Liver (tissue), 7 donors: ENCODE measurements at regions not wholly inside any gene's neighbourhood (a gene's known extent, or its start where the extent isn't known, plus 50 kb on each side); places are given as distances from the start of the nearest gene placed in this dataset.

Experiments used
- DNase-seq: peaks from one replicate; pipeline ENCODE4 v3.0.0-alpha.2; 2017; ENCODE audit warnings: low spot score
- H3K27ac ChIP-seq, 2 donors: one replicate each; pipeline ENCODE4 v1.7.0; 2013; ENCODE audit warnings: inconsistent platforms in 2 of 2, low read length in 2 of 2, control low read depth in 1 of 2, low read depth in 1 of 2, mild to moderate bottlenecking in 1 of 2
- H3K27me3 ChIP-seq, 4 donors: one replicate each; pipeline versions ENCODE4 v1.6.1 to v1.7.0; 2013; ENCODE audit warnings: low read length in 3 of 4, inconsistent platforms in 1 of 4, mild to moderate bottlenecking in 1 of 4, moderate library complexity in 1 of 4; ENCODE audit not compliant: control insufficient read depth in 4 of 4, insufficient read depth in 4 of 4
- H3K36me3 ChIP-seq, 4 donors: one replicate each; pipeline versions ENCODE4 v1.6.1 to v1.7.0; 2013; ENCODE audit warnings: low read length in 3 of 4, mild to moderate bottlenecking in 3 of 4, low read depth in 1 of 4, moderate library complexity in 1 of 4; ENCODE audit not compliant: control insufficient read depth in 4 of 4, insufficient read depth in 3 of 4
- H3K4me1 ChIP-seq, 4 donors: one replicate each; pipeline versions ENCODE4 v1.6.1 to v1.7.0; 2013; ENCODE audit warnings: low read length in 3 of 4, mild to moderate bottlenecking in 3 of 4, moderate library complexity in 1 of 4; ENCODE audit not compliant: control insufficient read depth in 4 of 4, insufficient read depth in 4 of 4
- H3K4me3 ChIP-seq, 3 donors: one replicate each; pipeline versions ENCODE4 v1.6.1 to v1.7.0; 2013; ENCODE audit warnings: low read length in 3 of 3, control low read depth in 1 of 3, low read depth in 1 of 3, mild to moderate bottlenecking in 1 of 3
- H3K9ac ChIP-seq, 2 donors: one replicate each; pipeline ENCODE4 v1.7.0; 2013; ENCODE audit warnings: low read length in 2 of 2, mild to moderate bottlenecking in 2 of 2, moderate library complexity in 2 of 2, control low read depth in 1 of 2, low read depth in 1 of 2
- H3K9me3 ChIP-seq, 4 donors: one replicate each; pipeline versions ENCODE4 v1.6.1 to v1.7.0; 2013; ENCODE audit warnings: low read length in 3 of 4; ENCODE audit not compliant: control insufficient read depth in 4 of 4
- EGR1 ChIP-seq, 2 donors: IDR thresholded peaks; 2 replicates each; pipeline ENCODE4 v1.6.1; 2016 to 2018; ENCODE audit warnings: antibody characterized with exemption in 2 of 2, low read depth in 2 of 2
- FOXA1 ChIP-seq: IDR thresholded peaks from 2 replicates; pipeline ENCODE4 v1.6.1; 2016; ENCODE audit warnings: antibody characterized with exemption
- FOXA2 ChIP-seq: IDR thresholded peaks from 2 replicates; pipeline ENCODE4 v1.6.1; 2016; ENCODE audit warnings: antibody characterized with exemption
- GABPA ChIP-seq, 2 donors: IDR thresholded peaks in 1 of 2; conservative IDR thresholded peaks in 1 of 2; 2 replicates each; pipeline ENCODE4 v1.6.1; 2016; ENCODE audit warnings: antibody characterized with exemption in 2 of 2, mild to moderate bottlenecking in 1 of 2, moderate library complexity in 1 of 2
- HNF4A ChIP-seq, 2 donors: conservative IDR thresholded peaks; 2 replicates each; pipeline ENCODE4 v1.6.1; 2016; ENCODE audit warnings: antibody characterized with exemption in 2 of 2, mild to moderate bottlenecking in 2 of 2
- HNF4G ChIP-seq: IDR thresholded peaks from 2 replicates; pipeline ENCODE4 v1.6.1; 2016; ENCODE audit warnings: antibody characterized with exemption
- JUND ChIP-seq, 2 donors: IDR thresholded peaks; 2 replicates each; pipeline ENCODE4 v1.6.1; 2016; ENCODE audit warnings: antibody characterized with exemption in 2 of 2
- NR2F2 ChIP-seq: IDR thresholded peaks from 2 replicates; pipeline ENCODE4 v1.6.1; 2016; ENCODE audit warnings: antibody characterized with exemption
- RXRA ChIP-seq, 2 donors: IDR thresholded peaks; 2 replicates each; pipeline ENCODE4 v1.6.1; 2017 to 2018; ENCODE audit warnings: antibody characterized with exemption in 2 of 2, mild to moderate bottlenecking in 1 of 2
- SP1 ChIP-seq: IDR thresholded peaks from 2 replicates; pipeline ENCODE4 v1.6.1; 2018; ENCODE audit warnings: antibody characterized with exemption, mild to moderate bottlenecking
- TAF1 ChIP-seq: conservative IDR thresholded peaks from 2 replicates; pipeline ENCODE4 v1.6.1; 2016; ENCODE audit warnings: antibody characterized with exemption, mild to moderate bottlenecking
- YY1 ChIP-seq: IDR thresholded peaks from 2 replicates; pipeline ENCODE4 v1.6.1; 2016; ENCODE audit warnings: antibody characterized with exemption, mild to moderate bottlenecking
- TF ChIP-seq, protein P1 (sequence below): IDR thresholded peaks from 2 replicates; pipeline ENCODE4 v1.6.1; 2016; ENCODE audit warnings: antibody characterized with exemption
- TF ChIP-seq, protein P2 (sequence below): fragments of 150-350 bp; IDR thresholded peaks from 2 replicates; pipeline ENCODE4 v1.5.1; 2017; ENCODE audit warnings: improper control_type of control experiment, low read depth, low read length; ENCODE audit not compliant: missing input control
- TF ChIP-seq, protein P3 (sequence below): IDR thresholded peaks from 2 replicates; pipeline ENCODE4 v1.6.1; 2016; ENCODE audit warnings: antibody characterized with exemption, mild to moderate bottlenecking
- TF ChIP-seq, protein P4 (sequence below): IDR thresholded peaks from 2 replicates; pipeline ENCODE4 v1.6.1; 2016; ENCODE audit warnings: antibody characterized with exemption
- TF ChIP-seq, protein P5 (sequence below): IDR thresholded peaks from 2 replicates; pipeline ENCODE4 v1.6.1; 2016; ENCODE audit warnings: antibody characterized with exemption
- donor health status: healthy.
- donor health status: healthy.
- donor health status: healthy.
- donor health status: healthy.

DNA sequence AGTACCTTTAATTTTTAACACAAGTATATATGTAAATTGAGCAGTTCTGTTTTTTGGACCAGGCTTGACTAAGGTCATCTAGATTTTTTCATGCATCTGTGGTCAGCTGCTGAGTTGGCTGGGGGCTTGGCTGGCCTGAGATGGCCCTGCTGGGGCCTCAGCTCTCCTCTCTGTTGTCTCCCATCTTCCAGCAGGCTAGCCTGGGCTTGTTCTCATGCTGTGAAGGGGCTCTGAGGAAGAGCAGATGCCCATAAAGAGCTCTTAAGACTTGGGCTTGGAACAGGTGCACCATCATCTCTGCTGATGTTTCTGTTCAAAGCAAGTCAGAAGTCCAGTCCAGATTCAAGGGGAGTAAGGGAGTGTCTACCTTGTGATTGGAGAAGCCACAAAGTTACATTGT is 51.2 kb upstream of the TNR start:
- TF ChIP-seq FOXA1 (no peak), NR2F2 (no peak), FOXA2 (no peak), RXRA (IDR thresholded peaks at IDR 0.05) (no peak), YY1 (no peak), HNF4G (no peak), HNF4A (conservative IDR thresholded peaks at IDR 0.05) (no peak)
- TF ChIP-seq, protein P1, sequence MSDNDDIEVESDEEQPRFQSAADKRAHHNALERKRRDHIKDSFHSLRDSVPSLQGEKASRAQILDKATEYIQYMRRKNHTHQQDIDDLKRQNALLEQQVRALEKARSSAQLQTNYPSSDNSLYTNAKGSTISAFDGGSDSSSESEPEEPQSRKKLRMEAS: no peak
- DNase-seq: no peak
- H3K9ac ChIP-seq: no peak overlapping the region
- H3K36me3 ChIP-seq: no peaks in the 10 kb centered on the region
- H3K27ac ChIP-seq: no peak overlapping the region
- H3K4me3 ChIP-seq: no peak overlapping the region
- no peaks in the 10 kb centered on the region for H3K4me1 ChIP-seq
- no peaks in the 10 kb centered on the region for H3K9me3 ChIP-seq
- peaks cover 0 to 2% (median 0%) of the 10 kb centered on the region in 4 donors for H3K27me3 ChIP-seq

DNA sequence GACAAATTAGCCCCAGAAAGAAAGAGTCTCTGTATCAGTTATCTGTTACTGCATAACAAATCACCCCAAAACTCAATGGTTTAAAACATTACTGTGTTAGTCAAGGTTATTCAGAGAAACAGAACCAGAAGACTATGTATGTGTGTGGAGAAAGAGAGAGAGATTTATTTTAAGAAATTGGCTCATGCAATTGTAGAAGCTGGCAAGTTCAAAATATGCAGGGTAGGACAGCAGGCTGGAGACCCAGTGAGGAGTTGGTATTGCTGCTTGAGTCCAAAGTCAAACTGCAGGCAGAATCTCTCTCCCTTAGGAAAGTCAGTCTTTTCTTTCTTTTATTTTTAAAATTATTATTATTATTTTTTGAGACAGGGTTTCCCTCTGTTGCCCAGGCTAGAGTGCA is 50.2 kb upstream of the TNR start:
- Histone ChIP-seq H3K4me3 (no peak overlapping the region), H3K9me3 (no peaks in the 10 kb centered on the region), H3K9ac (no peak overlapping the region), H3K4me1 (no peaks in the 10 kb centered on the region), H3K27ac (no peak overlapping the region), H3K36me3 (no peaks in the 10 kb centered on the region), H3K27me3 (peaks cover 0 to 2% (median 0%) of the 10 kb centered on the region in 4 donors)
- no peak for DNase-seq
- TF ChIP-seq YY1 (no peak), FOXA1 (no peak), JUND (IDR thresholded peaks at IDR 0.05) (no peak), EGR1 (IDR thresholded peaks at IDR 0.05; ENCODE audit: low read depth in 2 of 2) (no peak), HNF4A (conservative IDR thresholded peaks at IDR 0.05) (no peak), GABPA (IDR thresholded peaks at IDR 0.05 in 1 of 2, conservative IDR thresholded peaks at IDR 0.05 in 1 of 2) (no peak), HNF4G (no peak), TAF1 (no peak), SP1 (no peak), FOXA2 (no peak), RXRA (IDR thresholded peaks at IDR 0.05) (no peak)
- TF ChIP-seq, protein P2, sequence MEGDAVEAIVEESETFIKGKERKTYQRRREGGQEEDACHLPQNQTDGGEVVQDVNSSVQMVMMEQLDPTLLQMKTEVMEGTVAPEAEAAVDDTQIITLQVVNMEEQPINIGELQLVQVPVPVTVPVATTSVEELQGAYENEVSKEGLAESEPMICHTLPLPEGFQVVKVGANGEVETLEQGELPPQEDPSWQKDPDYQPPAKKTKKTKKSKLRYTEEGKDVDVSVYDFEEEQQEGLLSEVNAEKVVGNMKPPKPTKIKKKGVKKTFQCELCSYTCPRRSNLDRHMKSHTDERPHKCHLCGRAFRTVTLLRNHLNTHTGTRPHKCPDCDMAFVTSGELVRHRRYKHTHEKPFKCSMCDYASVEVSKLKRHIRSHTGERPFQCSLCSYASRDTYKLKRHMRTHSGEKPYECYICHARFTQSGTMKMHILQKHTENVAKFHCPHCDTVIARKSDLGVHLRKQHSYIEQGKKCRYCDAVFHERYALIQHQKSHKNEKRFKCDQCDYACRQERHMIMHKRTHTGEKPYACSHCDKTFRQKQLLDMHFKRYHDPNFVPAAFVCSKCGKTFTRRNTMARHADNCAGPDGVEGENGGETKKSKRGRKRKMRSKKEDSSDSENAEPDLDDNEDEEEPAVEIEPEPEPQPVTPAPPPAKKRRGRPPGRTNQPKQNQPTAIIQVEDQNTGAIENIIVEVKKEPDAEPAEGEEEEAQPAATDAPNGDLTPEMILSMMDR: no peak
- TF ChIP-seq, protein P3, sequence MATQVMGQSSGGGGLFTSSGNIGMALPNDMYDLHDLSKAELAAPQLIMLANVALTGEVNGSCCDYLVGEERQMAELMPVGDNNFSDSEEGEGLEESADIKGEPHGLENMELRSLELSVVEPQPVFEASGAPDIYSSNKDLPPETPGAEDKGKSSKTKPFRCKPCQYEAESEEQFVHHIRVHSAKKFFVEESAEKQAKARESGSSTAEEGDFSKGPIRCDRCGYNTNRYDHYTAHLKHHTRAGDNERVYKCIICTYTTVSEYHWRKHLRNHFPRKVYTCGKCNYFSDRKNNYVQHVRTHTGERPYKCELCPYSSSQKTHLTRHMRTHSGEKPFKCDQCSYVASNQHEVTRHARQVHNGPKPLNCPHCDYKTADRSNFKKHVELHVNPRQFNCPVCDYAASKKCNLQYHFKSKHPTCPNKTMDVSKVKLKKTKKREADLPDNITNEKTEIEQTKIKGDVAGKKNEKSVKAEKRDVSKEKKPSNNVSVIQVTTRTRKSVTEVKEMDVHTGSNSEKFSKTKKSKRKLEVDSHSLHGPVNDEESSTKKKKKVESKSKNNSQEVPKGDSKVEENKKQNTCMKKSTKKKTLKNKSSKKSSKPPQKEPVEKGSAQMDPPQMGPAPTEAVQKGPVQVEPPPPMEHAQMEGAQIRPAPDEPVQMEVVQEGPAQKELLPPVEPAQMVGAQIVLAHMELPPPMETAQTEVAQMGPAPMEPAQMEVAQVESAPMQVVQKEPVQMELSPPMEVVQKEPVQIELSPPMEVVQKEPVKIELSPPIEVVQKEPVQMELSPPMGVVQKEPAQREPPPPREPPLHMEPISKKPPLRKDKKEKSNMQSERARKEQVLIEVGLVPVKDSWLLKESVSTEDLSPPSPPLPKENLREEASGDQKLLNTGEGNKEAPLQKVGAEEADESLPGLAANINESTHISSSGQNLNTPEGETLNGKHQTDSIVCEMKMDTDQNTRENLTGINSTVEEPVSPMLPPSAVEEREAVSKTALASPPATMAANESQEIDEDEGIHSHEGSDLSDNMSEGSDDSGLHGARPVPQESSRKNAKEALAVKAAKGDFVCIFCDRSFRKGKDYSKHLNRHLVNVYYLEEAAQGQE: no peak
- TF ChIP-seq, protein P4, sequence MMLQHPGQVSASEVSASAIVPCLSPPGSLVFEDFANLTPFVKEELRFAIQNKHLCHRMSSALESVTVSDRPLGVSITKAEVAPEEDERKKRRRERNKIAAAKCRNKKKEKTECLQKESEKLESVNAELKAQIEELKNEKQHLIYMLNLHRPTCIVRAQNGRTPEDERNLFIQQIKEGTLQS: no peak
- TF ChIP-seq, protein P1: no peak
- TF ChIP-seq, protein P5, sequence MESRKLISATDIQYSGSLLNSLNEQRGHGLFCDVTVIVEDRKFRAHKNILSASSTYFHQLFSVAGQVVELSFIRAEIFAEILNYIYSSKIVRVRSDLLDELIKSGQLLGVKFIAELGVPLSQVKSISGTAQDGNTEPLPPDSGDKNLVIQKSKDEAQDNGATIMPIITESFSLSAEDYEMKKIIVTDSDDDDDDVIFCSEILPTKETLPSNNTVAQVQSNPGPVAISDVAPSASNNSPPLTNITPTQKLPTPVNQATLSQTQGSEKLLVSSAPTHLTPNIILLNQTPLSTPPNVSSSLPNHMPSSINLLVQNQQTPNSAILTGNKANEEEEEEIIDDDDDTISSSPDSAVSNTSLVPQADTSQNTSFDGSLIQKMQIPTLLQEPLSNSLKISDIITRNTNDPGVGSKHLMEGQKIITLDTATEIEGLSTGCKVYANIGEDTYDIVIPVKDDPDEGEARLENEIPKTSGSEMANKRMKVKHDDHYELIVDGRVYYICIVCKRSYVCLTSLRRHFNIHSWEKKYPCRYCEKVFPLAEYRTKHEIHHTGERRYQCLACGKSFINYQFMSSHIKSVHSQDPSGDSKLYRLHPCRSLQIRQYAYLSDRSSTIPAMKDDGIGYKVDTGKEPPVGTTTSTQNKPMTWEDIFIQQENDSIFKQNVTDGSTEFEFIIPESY: no peak
